ENCODE measurements at regions not wholly inside any gene's neighbourhood (a gene's known extent, or its start where the extent isn't known, plus 50 kb on each side); places are given as distances from the start of the nearest gene placed in this dataset.

- DNase-seq (ENCODE audit: low read depth in 2 of 3, low spot score in 2 of 3): no peak
These were observed 72.1 kb downstream of the GLI2 start for GRCh38 chr2:120807751-120808150.

- no peak for DNase-seq (ENCODE audit: low read depth in 2 of 3, low spot score in 2 of 3)
These were observed 73.5 kb downstream of the GLI2 start for GRCh38 chr2:120809151-120809550.

- DNase-seq (ENCODE audit: low read depth in 2 of 3, low spot score in 2 of 3): no peak
These were observed 74.2 kb downstream of the GLI2 start for GRCh38 chr2:120809609-120810440.

- no peak for DNase-seq (ENCODE audit: low read depth in 2 of 3, low spot score in 2 of 3)
These were observed 75.0 kb downstream of the GLI2 start for GRCh38 chr2:120810639-120811038.

- no peak for DNase-seq (ENCODE audit: low read depth in 2 of 3, low spot score in 2 of 3)
These were observed 77.2 kb downstream of the GLI2 start for GRCh38 chr2:120812866-120813265.

- no peak for DNase-seq (ENCODE audit: low read depth in 2 of 3, low spot score in 2 of 3)
These were observed 78.7 kb downstream of the GLI2 start for GRCh38 chr2:120814352-120814751.

- DNase-seq (ENCODE audit: low read depth in 2 of 3, low spot score in 2 of 3): no peak
These were observed 79.6 kb downstream of the GLI2 start for GRCh38 chr2:120815292-120815691.

GRCh38 chr2:120817136-120817955, 81.7 kb downstream of the GLI2 start:
- no peak for DNase-seq (ENCODE audit: low read depth in 2 of 3, low spot score in 2 of 3)

GRCh38 chr2:120817956-120818325, 82.3 kb downstream of the GLI2 start:
- DNase-seq (ENCODE audit: low read depth in 2 of 3, low spot score in 2 of 3): no peak

GRCh38 chr2:120818441-120818920, 82.8 kb downstream of the GLI2 start:
- no peak for DNase-seq (ENCODE audit: low read depth in 2 of 3, low spot score in 2 of 3)

GRCh38 chr2:120819720-120820210, 84.1 kb downstream of the GLI2 start:
- DNase-seq (ENCODE audit: low read depth in 2 of 3, low spot score in 2 of 3): no peak

- no peak for DNase-seq (ENCODE audit: low read depth in 2 of 3, low spot score in 2 of 3)
These were observed 84.7 kb downstream of the GLI2 start for GRCh38 chr2:120820263-120820952.

- DNase-seq (ENCODE audit: low read depth in 2 of 3, low spot score in 2 of 3): no peak
These were observed 85.2 kb downstream of the GLI2 start for GRCh38 chr2:120820953-120821279.

- DNase-seq (ENCODE audit: low read depth in 2 of 3, low spot score in 2 of 3): no peak
These were observed 85.9 kb downstream of the GLI2 start for GRCh38 chr2:120821446-120822160.

- no peak for DNase-seq (ENCODE audit: low read depth in 2 of 3, low spot score in 2 of 3)
These were observed 87.3 kb downstream of the GLI2 start for GRCh38 chr2:120822933-120823332.

GRCh38 chr2:120823551-120823950, 87.9 kb downstream of the GLI2 start:
- DNase-seq (ENCODE audit: low read depth in 2 of 3, low spot score in 2 of 3): no peak

- DNase-seq (ENCODE audit: low read depth in 2 of 3, low spot score in 2 of 3): no peak
These were observed 88.6 kb downstream of the GLI2 start for GRCh38 chr2:120824246-120824645.

GRCh38 chr2:120825370-120826259, 89.9 kb downstream of the GLI2 start:
- DNase-seq (ENCODE audit: low read depth in 2 of 3, low spot score in 2 of 3): no peak

- no peak for DNase-seq (ENCODE audit: low read depth in 2 of 3, low spot score in 2 of 3)
These were observed 90.6 kb downstream of the GLI2 start for GRCh38 chr2:120826260-120826648.

Data from activated CD8-positive, alpha-beta memory T cell treated with anti-CD3 and anti-CD28 coated beads for 48 hours (primary cell).